MM.1S (cell line): ENCODE measurements at regions not wholly inside any gene's neighbourhood (a gene's known extent, or its start where the extent isn't known, plus 50 kb on each side); places are given as distances from the start of the nearest gene placed in this dataset.

Experiments used
- DNase-seq: peaks from one replicate; pipeline ENCODE4 v3.0.0-alpha.2; 2015
- H2AFZ ChIP-seq: fragments of 300-600 bp; sonication (generic); 2 replicates; pipeline ENCODE4 v1.6.0; 2016; ENCODE audit warnings: antibody characterized with exemption, low read length
- H3F3A ChIP-seq: fragments of 300-600 bp; sonication (generic); 2 replicates; pipeline ENCODE4 v1.6.1; 2016; ENCODE audit warnings: mild to moderate bottlenecking, antibody characterized with exemption, low read length, moderate library complexity, mixed read lengths; ENCODE audit not compliant: insufficient read depth
- H3K27ac ChIP-seq: fragments of 300-600 bp; sonication (generic); 2 replicates; pipeline ENCODE4 v1.5.1; 2016; ENCODE audit warnings: mild to moderate bottlenecking, low read length
- H3K27me3 ChIP-seq: fragments of 300-600 bp; sonication (generic); replicated peaks from 2 replicates; pipeline ENCODE4 v1.6.0; 2016; ENCODE audit warnings: low read length; ENCODE audit not compliant: insufficient read depth
- H3K36me3 ChIP-seq: fragments of 300-600 bp; sonication (generic); replicated peaks from 2 replicates; pipeline ENCODE4 v1.6.1; 2016; ENCODE audit warnings: mild to moderate bottlenecking, low read length, mixed read lengths; ENCODE audit not compliant: insufficient read depth
- H3K4me1 ChIP-seq: fragments of 300-600 bp; sonication (generic); 2 replicates; pipeline ENCODE4 v1.6.1; 2016; ENCODE audit warnings: low read length, mixed read lengths
- H3K4me2 ChIP-seq: fragments of 300-600 bp; sonication (generic); 2 replicates; pipeline ENCODE4 v1.6.0; 2016; ENCODE audit warnings: low read depth, low read length
- H3K4me3 ChIP-seq: fragments of 300-600 bp; sonication (generic); 2 replicates; pipeline ENCODE4 v1.5.1; 2016; ENCODE audit warnings: low read length, mixed read lengths
- H3K79me2 ChIP-seq: fragments of 300-600 bp; sonication (generic); 2 replicates; pipeline ENCODE4 v1.6.1; 2016; ENCODE audit warnings: mixed run types, low read length, mixed read lengths
- H3K9ac ChIP-seq: fragments of 300-600 bp; sonication (generic); 2 replicates; pipeline ENCODE4 v1.6.1; 2016; ENCODE audit warnings: low read length, mixed read lengths
- H3K9me2 ChIP-seq: fragments of 300-600 bp; sonication (generic); replicated peaks from 2 replicates; pipeline ENCODE4 v1.6.1; 2016; ENCODE audit warnings: mild to moderate bottlenecking, low read length, mixed read lengths; ENCODE audit not compliant: insufficient read depth
- H3K9me3 ChIP-seq: fragments of 300-600 bp; sonication (generic); replicated peaks from 2 replicates; pipeline ENCODE4 v1.6.1; 2016; ENCODE audit warnings: mild to moderate bottlenecking, low read length, mixed read lengths; ENCODE audit not compliant: insufficient read depth
- H4K20me1 ChIP-seq: fragments of 300-600 bp; sonication (generic); 2 replicates; pipeline ENCODE4 v1.6.1; 2016; ENCODE audit warnings: mild to moderate bottlenecking, low read length, moderate library complexity, mixed read lengths; ENCODE audit not compliant: insufficient read depth
- CTCF ChIP-seq: fragments of 300-600 bp; sonication (generic); IDR thresholded peaks from 2 replicates; pipeline ENCODE4 v1.5.1; 2016; ENCODE audit warnings: antibody characterized with exemption, low read length, mixed read lengths
- EZH2 ChIP-seq: fragments of 300-600 bp; sonication (generic); optimal IDR thresholded peaks from 2 replicates; pipeline ENCODE3; 2017; ENCODE audit warnings: low read depth, mild to moderate bottlenecking, antibody characterized with exemption, low read length, mixed read lengths
- EZH2phosphoT487 ChIP-seq: fragments of 300-600 bp; sonication (generic); IDR thresholded peaks from 2 replicates; pipeline ENCODE4 v1.6.1; 2018; ENCODE audit warnings: antibody characterized with exemption, low read length

GRCh38 chr6:2360126-2360525 is 114.7 kb upstream of the GMDS start:
- no peaks in the 10 kb centered on the region for H3K4me1 ChIP-seq
- H3K4me3 ChIP-seq: no peak overlapping the region
- H3K9me3 ChIP-seq: no peaks in the 10 kb centered on the region
- no peaks in the 10 kb centered on the region for H4K20me1 ChIP-seq
- no peaks in the 10 kb centered on the region for H3K79me2 ChIP-seq
- H3K9me2 ChIP-seq: no peaks in the 10 kb centered on the region
- DNase-seq: no peak
- no peaks in the 10 kb centered on the region for H3K36me3 ChIP-seq
- no peak overlapping the region for H2AFZ ChIP-seq
- no peak overlapping the region for H3K27ac ChIP-seq
- no peaks in the 10 kb centered on the region for H3F3A ChIP-seq
- TF ChIP-seq EZH2 (no peak), EZH2phosphoT487 (no peak), CTCF (no peak)
- H3K9ac ChIP-seq: no peak overlapping the region
- H3K4me2 ChIP-seq: no peak overlapping the region
- no peaks in the 10 kb centered on the region for H3K27me3 ChIP-seq

GRCh38 chr6:2355150-2355549 is 109.7 kb upstream of the GMDS start:
- Histone ChIP-seq H3K4me1 (no peaks in the 10 kb centered on the region), H3K9me2 (no peaks in the 10 kb centered on the region), H3K36me3 (no peaks in the 10 kb centered on the region), H3K4me3 (no peak overlapping the region), H3K27me3 (no peaks in the 10 kb centered on the region), H3F3A (no peaks in the 10 kb centered on the region), H3K4me2 (no peak overlapping the region), H3K79me2 (no peaks in the 10 kb centered on the region), H3K27ac (no peak overlapping the region), H3K9ac (no peak overlapping the region), H2AFZ (no peak overlapping the region), H4K20me1 (no peaks in the 10 kb centered on the region), H3K9me3 (no peaks in the 10 kb centered on the region)
- no peak for DNase-seq
- TF ChIP-seq EZH2phosphoT487 (no peak), EZH2 (no peak), CTCF (no peak)

- TF ChIP-seq EZH2phosphoT487 (no peak), CTCF (no peak), EZH2 (no peak)
- no peaks in the 10 kb centered on the region for H4K20me1 ChIP-seq
- H3K79me2 ChIP-seq: no peaks in the 10 kb centered on the region
- no peaks in the 10 kb centered on the region for H3K27me3 ChIP-seq
- H3K9me2 ChIP-seq: no peaks in the 10 kb centered on the region
- no peak overlapping the region for H3K4me3 ChIP-seq
- no peak overlapping the region for H3K27ac ChIP-seq
- no peak overlapping the region for H3K9ac ChIP-seq
- DNase-seq: no peak
- H3K36me3 ChIP-seq: no peaks in the 10 kb centered on the region
- H2AFZ ChIP-seq: no peak overlapping the region
- H3K9me3 ChIP-seq: no peaks in the 10 kb centered on the region
- no peak overlapping the region for H3K4me2 ChIP-seq
- no peaks in the 10 kb centered on the region for H3K4me1 ChIP-seq
- H3F3A ChIP-seq: no peaks in the 10 kb centered on the region
Measured at GRCh38 chr6:2354138-2354491, 108.7 kb upstream of the GMDS start.
